NCI-H82 treated with DMSO at 0.1 percent for 48 hours (cell line): ENCODE measurements at regions not wholly inside any gene's neighbourhood (a gene's known extent, or its start where the extent isn't known, plus 50 kb on each side); places are given as distances from the start of the nearest gene placed in this dataset.

Experiments
- DNase-seq: peaks from one replicate; lab custom pipeline; 2025; ENCODE audit not compliant: unreplicated experiment; lab: John Stamatoyannopoulos, UW

- peak; percentile 48 for DNase-seq
Measured at GRCh38 chr9:108316066-108316465, 539.7 kb downstream of the ACTL7B start.

GRCh38 chr9:108311745-108312144, 544.0 kb downstream of the ACTL7B start:
- no peak for DNase-seq

- DNase-seq: no peak
Measured at GRCh38 chr9:108310202-108310601, 545.6 kb downstream of the ACTL7B start.

- no peak for DNase-seq
Measured at GRCh38 chr9:108300306-108301287, 555.2 kb downstream of the ACTL7B start.

GRCh38 chr9:108297073-108297472, 558.7 kb downstream of the ACTL7B start:
- no peak for DNase-seq

GRCh38 chr9:108296056-108296455, 559.7 kb downstream of the ACTL7B start:
- no peak for DNase-seq

- no peak for DNase-seq
Measured at GRCh38 chr9:108291586-108291932, 564.2 kb downstream of the ACTL7B start.

GRCh38 chr9:108290839-108291585, 564.8 kb downstream of the ACTL7B start:
- DNase-seq: no peak

- no peak for DNase-seq
Measured at GRCh38 chr9:108286638-108287206, 569.1 kb downstream of the ACTL7B start.

- DNase-seq: no peak
Measured at GRCh38 chr9:108283696-108284095, 572.1 kb downstream of the ACTL7B start.

- DNase-seq: no peak
Measured at GRCh38 chr9:108282872-108283271, 572.9 kb downstream of the ACTL7B start.

- DNase-seq: no peak
Measured at GRCh38 chr9:108281696-108282095, 574.1 kb downstream of the ACTL7B start.

GRCh38 chr9:108278341-108278740, 577.4 kb downstream of the ACTL7B start:
- no peak for DNase-seq

GRCh38 chr9:108277216-108277615, 578.6 kb downstream of the ACTL7B start:
- no peak for DNase-seq

- no peak for DNase-seq
Measured at GRCh38 chr9:108275906-108276305, 579.9 kb downstream of the ACTL7B start.

- DNase-seq: no peak
Measured at GRCh38 chr9:108274971-108275370, 580.8 kb downstream of the ACTL7B start.

- DNase-seq: no peak
Measured at GRCh38 chr9:108273988-108274387, 581.8 kb downstream of the ACTL7B start.

- peak; percentile 59 for DNase-seq
Measured at GRCh38 chr9:108272349-108272899, 583.4 kb downstream of the ACTL7B start.

GRCh38 chr9:108271646-108272348, 584.0 kb downstream of the ACTL7B start:
- peak; percentile 96 for DNase-seq

GRCh38 chr9:108271236-108271635, 584.5 kb downstream of the ACTL7B start:
- no peak for DNase-seq

- no peak for DNase-seq
Measured at GRCh38 chr9:108270561-108270960, 585.2 kb downstream of the ACTL7B start.
